ENCODE measurements at regions not wholly inside any gene's neighbourhood (a gene's known extent, or its start where the extent isn't known, plus 50 kb on each side); places are given as distances from the start of the nearest gene placed in this dataset.

DNA sequence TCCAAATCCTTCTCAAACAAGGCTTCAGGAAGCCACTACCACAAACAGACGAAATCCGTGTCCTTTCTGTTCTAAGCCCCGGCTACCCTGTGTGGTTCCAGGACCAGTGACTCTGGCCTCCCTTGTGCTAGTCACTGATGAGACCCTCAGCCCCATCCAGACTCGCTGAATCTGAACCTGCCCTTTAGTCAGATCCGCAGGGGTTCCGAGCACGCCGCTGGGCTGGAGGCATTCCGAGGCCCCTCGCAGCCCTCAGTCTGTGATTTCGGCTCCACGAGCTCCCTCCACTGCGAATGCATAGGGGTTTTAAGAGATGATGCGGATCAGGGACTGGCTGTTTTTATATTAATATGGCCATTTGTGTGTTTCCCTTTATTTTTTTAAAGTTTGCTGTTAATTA is 292.7 kb downstream of the IRF8 start:
- H3K27me3 ChIP-seq: peaks cover 0 to 91% (median 65%) of the 10 kb centered on the region in 7 donors
- ATAC-seq (no peak), DNase-seq (no peak)
- H3K27ac ChIP-seq: no peak overlapping the region
- no peaks in the 10 kb centered on the region for H3K9me3 ChIP-seq
- H3K36me3 ChIP-seq: no peaks in the 10 kb centered on the region
- no peak overlapping the region for H3K4me3 ChIP-seq
- intact Hi-C loops (cut with DNase I): no loop called here
- peaks cover 0 to 4% (median 0%) of the 10 kb centered on the region in 9 donors for H3K4me1 ChIP-seq
- whole genome bisulfite sequencing, 2 donors: 72 to 78% methylated on average over 14 of the region's 14 CpGs
- TF ChIP-seq, protein P1, sequence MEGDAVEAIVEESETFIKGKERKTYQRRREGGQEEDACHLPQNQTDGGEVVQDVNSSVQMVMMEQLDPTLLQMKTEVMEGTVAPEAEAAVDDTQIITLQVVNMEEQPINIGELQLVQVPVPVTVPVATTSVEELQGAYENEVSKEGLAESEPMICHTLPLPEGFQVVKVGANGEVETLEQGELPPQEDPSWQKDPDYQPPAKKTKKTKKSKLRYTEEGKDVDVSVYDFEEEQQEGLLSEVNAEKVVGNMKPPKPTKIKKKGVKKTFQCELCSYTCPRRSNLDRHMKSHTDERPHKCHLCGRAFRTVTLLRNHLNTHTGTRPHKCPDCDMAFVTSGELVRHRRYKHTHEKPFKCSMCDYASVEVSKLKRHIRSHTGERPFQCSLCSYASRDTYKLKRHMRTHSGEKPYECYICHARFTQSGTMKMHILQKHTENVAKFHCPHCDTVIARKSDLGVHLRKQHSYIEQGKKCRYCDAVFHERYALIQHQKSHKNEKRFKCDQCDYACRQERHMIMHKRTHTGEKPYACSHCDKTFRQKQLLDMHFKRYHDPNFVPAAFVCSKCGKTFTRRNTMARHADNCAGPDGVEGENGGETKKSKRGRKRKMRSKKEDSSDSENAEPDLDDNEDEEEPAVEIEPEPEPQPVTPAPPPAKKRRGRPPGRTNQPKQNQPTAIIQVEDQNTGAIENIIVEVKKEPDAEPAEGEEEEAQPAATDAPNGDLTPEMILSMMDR (IDR thresholded peaks at IDR 0.05): no peak

DNA sequence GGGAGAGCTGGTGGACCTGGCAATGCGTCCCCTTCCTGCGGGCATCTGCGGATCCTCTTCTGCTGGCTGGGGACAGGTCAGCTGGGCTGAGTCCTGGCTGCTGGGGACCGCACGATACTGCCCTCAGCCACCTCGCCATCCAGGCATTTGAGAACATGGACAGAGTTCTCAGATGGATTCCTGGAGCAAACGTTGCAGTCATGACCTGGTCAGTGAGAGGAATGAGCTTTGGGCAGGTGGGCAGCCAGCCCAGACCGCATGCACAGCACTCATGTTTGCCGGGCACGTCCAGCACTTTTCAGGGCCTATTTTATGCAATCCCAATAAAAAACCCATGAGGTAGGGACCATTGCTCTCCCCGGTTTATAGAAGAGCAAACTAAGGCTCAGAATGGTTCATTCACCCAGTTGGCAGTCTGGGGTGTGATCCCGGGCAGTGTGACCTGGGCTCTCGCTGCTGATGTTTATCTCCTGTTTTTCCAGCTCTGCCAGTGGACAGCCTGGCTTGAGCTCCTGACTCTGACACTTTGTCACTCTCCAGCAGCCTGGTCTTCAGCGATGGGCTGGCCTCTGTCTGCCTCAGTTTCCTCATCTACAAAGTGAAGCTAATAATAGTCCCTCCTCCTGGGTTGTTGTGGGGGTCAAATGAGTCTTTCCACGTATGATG is 294.7 kb downstream of the IRF8 start:
- ATAC-seq: no peak

DNA sequence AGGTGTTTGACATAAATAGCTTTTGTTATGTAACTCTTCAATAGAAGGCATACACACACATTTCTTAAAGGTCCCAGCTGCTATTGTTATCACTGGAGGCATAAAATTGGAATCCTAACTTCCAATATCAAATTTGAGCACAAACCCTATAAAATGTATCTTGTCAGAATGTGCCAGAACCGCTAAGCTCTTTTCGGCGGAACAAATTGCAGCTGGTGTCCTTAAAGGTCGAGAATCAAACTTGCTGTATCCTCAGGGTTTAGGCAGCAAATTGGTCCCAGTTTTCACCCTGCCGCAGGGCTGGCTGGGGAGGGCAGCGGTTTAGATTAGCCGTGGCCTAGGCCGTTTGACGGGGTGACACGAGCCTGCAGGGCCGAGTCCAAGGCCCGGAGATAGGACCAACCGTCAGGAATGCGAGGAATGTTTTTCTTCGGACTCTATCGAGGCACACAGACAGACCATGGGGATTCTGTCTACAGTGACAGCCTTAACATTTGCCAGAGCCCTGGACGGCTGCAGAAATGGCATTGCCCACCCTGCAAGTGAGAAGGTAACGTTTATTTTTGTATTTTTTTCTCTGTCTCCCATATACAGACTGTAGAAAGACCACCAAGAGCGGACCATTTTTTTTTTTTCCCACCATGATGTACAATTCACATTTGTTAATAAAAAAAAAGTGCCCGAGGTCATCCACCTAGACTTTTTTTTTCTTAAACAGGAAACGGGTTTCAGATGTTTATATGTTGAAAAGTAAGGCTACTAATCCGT is 297.1 kb downstream of the IRF8 start:
- H3K9me3 ChIP-seq: no peaks in the 10 kb centered on the region
- H3K36me3 ChIP-seq: no peaks in the 10 kb centered on the region
- H3K4me3 ChIP-seq: no peak overlapping the region
- peaks cover 0 to 4% (median 0%) of the 10 kb centered on the region in 9 donors for H3K4me1 ChIP-seq
- peak overlapping the region in 1 of 10 donors; percentile 46 for H3K27ac ChIP-seq
- intact Hi-C loops (cut with DNase I): no loop called here
- H3K27me3 ChIP-seq: peaks cover 0 to 99% (median 79%) of the 10 kb centered on the region in 7 donors
- TF ChIP-seq, protein P1 (IDR thresholded peaks at IDR 0.05): no peak
- DNase-seq (no peak), ATAC-seq (peak in 4 of 8 donors; percentile 20 to 85 (median 53))
- whole genome bisulfite sequencing, 2 donors: 27 to 38% methylated on average over 22 of the region's 22 CpGs

More for the DNA sequence above, 294.7 kb downstream of the IRF8 start:
- no peak for DNase-seq
- H3K27me3 ChIP-seq: peaks cover 0 to 94% (median 75%) of the 10 kb centered on the region in 7 donors
- 71 to 83% methylated on average over 15 of the region's 15 CpGs for WGBS, 2 donors
- no peak overlapping the region for H3K4me3 ChIP-seq
- intact Hi-C loops (cut with DNase I): no loop called here
- H3K4me1 ChIP-seq: peaks cover 0 to 4% (median 0%) of the 10 kb centered on the region in 9 donors
- H3K9me3 ChIP-seq: no peaks in the 10 kb centered on the region
- no peaks in the 10 kb centered on the region for H3K36me3 ChIP-seq
- TF ChIP-seq, protein P1 (IDR thresholded peaks at IDR 0.05): no peak
- H3K27ac ChIP-seq: no peak overlapping the region

DNA sequence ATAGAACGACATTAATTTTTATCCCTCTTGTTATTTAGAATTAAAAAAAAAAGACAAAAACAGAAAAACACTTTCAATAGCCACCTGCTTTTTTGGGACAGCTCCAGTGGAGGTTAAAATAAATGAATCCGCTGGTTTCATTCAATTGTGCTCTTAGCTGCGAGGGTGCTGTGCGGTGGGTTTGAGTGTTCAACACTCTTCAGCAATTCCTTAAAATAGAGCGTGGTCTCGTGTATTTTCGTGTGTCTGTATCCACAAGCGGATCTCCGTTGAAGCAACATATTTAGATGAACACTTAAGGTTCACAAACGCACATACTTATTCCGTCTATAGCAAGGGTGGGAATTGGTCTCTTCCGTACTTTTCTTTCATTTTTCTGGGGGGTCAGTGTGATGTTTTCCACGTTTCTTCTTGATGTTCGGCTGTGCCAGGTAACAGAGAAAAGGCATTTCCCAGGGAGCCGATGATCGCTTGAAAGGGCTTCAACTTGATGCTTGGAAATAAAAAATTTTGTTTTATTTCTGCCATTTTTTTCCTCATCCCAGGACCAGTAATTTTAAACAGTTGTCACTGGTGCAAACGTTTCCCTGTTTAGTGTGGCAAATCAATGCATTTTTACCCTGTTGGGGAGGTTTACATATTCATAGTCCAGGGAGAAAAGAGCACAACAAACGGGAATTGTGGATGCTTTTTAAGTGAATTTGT is 297.9 kb downstream of the IRF8 start:
- H3K36me3 ChIP-seq: no peaks in the 10 kb centered on the region
- TF ChIP-seq, protein P1 (IDR thresholded peaks at IDR 0.05): no peak
- intact Hi-C loops (cut with DNase I): no loop called here
- WGBS, 2 donors: 81 to 86% methylated on average over 18 of the region's 18 CpGs
- H3K27me3 ChIP-seq: peaks cover 0 to 95% (median 81%) of the 10 kb centered on the region in 7 donors
- H3K4me3 ChIP-seq: no peak overlapping the region
- H3K9me3 ChIP-seq: no peaks in the 10 kb centered on the region
- no peak overlapping the region for H3K27ac ChIP-seq
- peaks cover 0 to 4% (median 0%) of the 10 kb centered on the region in 9 donors for H3K4me1 ChIP-seq
- ATAC-seq: no peak
- DNase-seq: no peak

Measured in heart right ventricle (tissue), 16 donors.